Endothelial cell (in vitro differentiated cells): ENCODE measurements at regions not wholly inside any gene's neighbourhood (a gene's known extent, or its start where the extent isn't known, plus 50 kb on each side); places are given as distances from the start of the nearest gene placed in this dataset.
A peak's percentile ranks its signal among the peaks of the same experiment; 100 is the strongest.

Experiments
- DNase-seq: peaks from one replicate; pipeline ENCODE4 v3.0.0; 2021; ENCODE audit warnings: low spot score
- H3K27ac Mint-ChIP-seq: one replicate; pipeline ENCODE4 v1.8.0; 2021; ENCODE audit warnings: mixed read lengths, inconsistent platforms; ENCODE audit not compliant: unreplicated experiment
- H3K27me3 Mint-ChIP-seq: one replicate; pipeline ENCODE4 v1.8.0; 2021; ENCODE audit warnings: mild to moderate bottlenecking, moderate library complexity, mixed read lengths, inconsistent platforms; ENCODE audit not compliant: unreplicated experiment
- H3K36me3 Mint-ChIP-seq: one replicate; pipeline ENCODE4 v1.8.0; 2021; ENCODE audit warnings: mild to moderate bottlenecking, low read depth, mixed read lengths, inconsistent platforms; ENCODE audit not compliant: unreplicated experiment
- H3K4me1 Mint-ChIP-seq: one replicate; pipeline ENCODE4 v1.8.0; 2021; ENCODE audit warnings: mild to moderate bottlenecking, mixed read lengths, inconsistent platforms; ENCODE audit not compliant: unreplicated experiment
- H3K4me3 Mint-ChIP-seq: one replicate; pipeline ENCODE4 v1.8.0; 2021; ENCODE audit warnings: mild to moderate bottlenecking, mixed read lengths, inconsistent platforms; ENCODE audit not compliant: unreplicated experiment
- H3K9me3 Mint-ChIP-seq: one replicate; pipeline ENCODE4 v1.8.0; 2021; ENCODE audit warnings: mixed read lengths, inconsistent platforms; ENCODE audit not compliant: unreplicated experiment
- CTCF ChIP-seq: fragments of 200-600 bp; sonication (generic); IDR thresholded peaks from one replicate; pipeline ENCODE4 v1.5.0; 2021; ENCODE audit warnings: antibody characterized with exemption; ENCODE audit not compliant: unreplicated experiment

GRCh38 chr17:68740555-68741447 lies 139.6 kb upstream of the FAM20A start:
- no peak overlapping the region for H3K27ac Mint-ChIP-seq
- no peak for TF ChIP-seq CTCF

GRCh38 chr17:68737761-68738443 lies 136.7 kb upstream of the FAM20A start:
- no peak for DNase-seq
- Mint-ChIP-seq H3K36me3 (peaks cover 10% of the 10 kb centered on the region), H3K27ac (no peak overlapping the region), H3K4me3 (no peak overlapping the region), H3K27me3 (no peaks in the 10 kb centered on the region), H3K9me3 (no peaks in the 10 kb centered on the region), H3K4me1 (no peaks in the 10 kb centered on the region)
- TF ChIP-seq CTCF, result no peak

More at GRCh38 chr17:68740555-68741447, 139.6 kb upstream of the FAM20A start:
- no peaks in the 10 kb centered on the region for H3K4me1 Mint-ChIP-seq
- peaks cover 7% of the 10 kb centered on the region for H3K36me3 Mint-ChIP-seq
- H3K4me3 Mint-ChIP-seq, result peak overlapping the region; percentile 9
- H3K27me3 Mint-ChIP-seq, result no peaks in the 10 kb centered on the region
- no peaks in the 10 kb centered on the region for H3K9me3 Mint-ChIP-seq
- DNase-seq, result no peak

GRCh38 chr17:68734931-68735330 lies 133.8 kb upstream of the FAM20A start:
- Mint-ChIP-seq H3K27ac (no peak overlapping the region), H3K4me1 (peaks cover 9% of the 10 kb centered on the region)

GRCh38 chr17:68734187-68734900 lies 133.2 kb upstream of the FAM20A start:
- no peak for DNase-seq
- peaks cover 3% of the 10 kb centered on the region for H3K36me3 Mint-ChIP-seq
- peaks cover 9% of the 10 kb centered on the region for H3K4me1 Mint-ChIP-seq
- no peak overlapping the region for H3K27ac Mint-ChIP-seq
- no peaks in the 10 kb centered on the region for H3K9me3 Mint-ChIP-seq
- H3K27me3 Mint-ChIP-seq, result peaks cover 3% of the 10 kb centered on the region
- no peak for TF ChIP-seq CTCF
- peak overlapping the region; percentile 28 for H3K4me3 Mint-ChIP-seq

More at GRCh38 chr17:68734931-68735330, 133.8 kb upstream of the FAM20A start:
- H3K4me3 Mint-ChIP-seq, result no peak overlapping the region
- peaks cover 3% of the 10 kb centered on the region for H3K36me3 Mint-ChIP-seq
- H3K27me3 Mint-ChIP-seq, result peaks cover 3% of the 10 kb centered on the region
- no peak for TF ChIP-seq CTCF
- no peaks in the 10 kb centered on the region for H3K9me3 Mint-ChIP-seq
- DNase-seq, result no peak
